H9 (cell line): ENCODE measurements at regions not wholly inside any gene's neighbourhood (a gene's known extent, or its start where the extent isn't known, plus 50 kb on each side); places are given as distances from the start of the nearest gene placed in this dataset.
A peak's percentile ranks its signal among the peaks of the same experiment; 100 is the strongest.

Source experiments
- DNase-seq: peaks from one replicate; pipeline ENCODE4 v3.0.0-alpha.2; 2017
- H2AFZ ChIP-seq: one replicate; pipeline ENCODE4 v1.6.1; 2013; ENCODE audit warnings: mild to moderate bottlenecking, low read length, control low read depth, moderate library complexity
- H2AK5ac ChIP-seq: 2 replicates; pipeline ENCODE4 v1.6.1; 2013; ENCODE audit warnings: low read length, control low read depth, mixed read lengths; ENCODE audit not compliant: insufficient read length
- H2BK120ac ChIP-seq: one replicate; pipeline ENCODE4 v1.6.1; 2013; ENCODE audit warnings: low read depth, mild to moderate bottlenecking, low read length, control low read depth, inconsistent platforms; ENCODE audit not compliant: poor library complexity, severe bottlenecking
- H2BK12ac ChIP-seq: 2 replicates; pipeline ENCODE4 v1.6.1; 2013; ENCODE audit warnings: low read length, control low read depth, mixed read lengths, low read depth; ENCODE audit not compliant: insufficient read length
- H2BK15ac ChIP-seq: 2 replicates; pipeline ENCODE4 v1.6.1; 2013; ENCODE audit warnings: low read depth, low read length, control low read depth
- H2BK20ac ChIP-seq: one replicate; pipeline ENCODE4 v1.6.1; 2013; ENCODE audit warnings: low read depth, mild to moderate bottlenecking, low read length, control low read depth, inconsistent platforms; ENCODE audit not compliant: poor library complexity, severe bottlenecking
- H2BK5ac ChIP-seq: 2 replicates; pipeline ENCODE4 v1.6.1; 2013; ENCODE audit warnings: low read length, control low read depth, mixed read lengths; ENCODE audit not compliant: insufficient read length
- H3K14ac ChIP-seq: 2 replicates; pipeline ENCODE4 v1.6.1; 2013; ENCODE audit warnings: low read length, control low read depth; ENCODE audit not compliant: insufficient read depth
- H3K18ac ChIP-seq: 2 replicates; pipeline ENCODE4 v1.6.1; 2013; ENCODE audit warnings: low read depth, mild to moderate bottlenecking, mixed read lengths, low read length, control low read depth; ENCODE audit not compliant: insufficient read length
- H3K23ac ChIP-seq: 2 replicates; pipeline ENCODE4 v1.6.1; 2013; ENCODE audit warnings: low read length, control low read depth, mixed read lengths, low read depth; ENCODE audit not compliant: insufficient read length
- H3K23me2 ChIP-seq: 2 replicates; pipeline ENCODE4 v1.6.1; 2013; ENCODE audit warnings: low read depth, mild to moderate bottlenecking, mixed read lengths, low read length, control low read depth; ENCODE audit not compliant: insufficient read length, poor library complexity, severe bottlenecking
- H3K27ac ChIP-seq: 2 replicates; pipeline ENCODE4 v1.5.1; 2013; ENCODE audit warnings: low read length, control low read depth, mixed read lengths, low read depth; ENCODE audit not compliant: insufficient read length
- H3K27me3 ChIP-seq: 2 replicates; pipeline ENCODE4 v1.6.1; 2013; ENCODE audit warnings: low read length, control low read depth, inconsistent platforms; ENCODE audit not compliant: insufficient read depth
- H3K4ac ChIP-seq: 2 replicates; pipeline ENCODE4 v1.6.1; 2013; ENCODE audit warnings: low read depth, mild to moderate bottlenecking, control low read depth, inconsistent platforms, low read length, moderate library complexity
- H3K4me1 ChIP-seq: 2 replicates; pipeline ENCODE4 v1.6.1; 2013; ENCODE audit warnings: low read length, control low read depth, inconsistent platforms; ENCODE audit not compliant: insufficient read depth
- H3K4me2 ChIP-seq: 2 replicates; pipeline ENCODE4 v1.6.1; 2013; ENCODE audit warnings: low read length, control low read depth, mixed read lengths; ENCODE audit not compliant: insufficient read length, insufficient read depth
- H3K56ac ChIP-seq: 2 replicates; pipeline ENCODE4 v1.6.1; 2013; ENCODE audit warnings: low read depth, mild to moderate bottlenecking, mixed read lengths, low read length, control low read depth; ENCODE audit not compliant: insufficient read length
- H3K79me1 ChIP-seq: 2 replicates; pipeline ENCODE4 v1.6.1; 2013; ENCODE audit warnings: low read depth, mild to moderate bottlenecking, moderate library complexity, low read length, control low read depth, inconsistent platforms; ENCODE audit not compliant: insufficient read depth, poor library complexity, severe bottlenecking
- H3K79me2 ChIP-seq: 2 replicates; pipeline ENCODE4 v1.6.1; 2013; ENCODE audit warnings: low read length, control low read depth, inconsistent platforms; ENCODE audit not compliant: insufficient read depth
- H3K9ac ChIP-seq: 2 replicates; pipeline ENCODE4 v1.6.1; 2013; ENCODE audit warnings: low read length, control low read depth, mixed read lengths; ENCODE audit not compliant: insufficient read length; ENCODE audit errors: extremely low read depth
- H3K9me3 ChIP-seq: one replicate; pipeline ENCODE4 v1.6.1; 2013; ENCODE audit warnings: low read depth, low read length, inconsistent platforms; ENCODE audit not compliant: control insufficient read depth
- H3T11ph ChIP-seq: one replicate; pipeline ENCODE4 v1.6.1; 2013; ENCODE audit warnings: mild to moderate bottlenecking, low read length, control low read depth, inconsistent platforms
- H4K20me1 ChIP-seq: one replicate; pipeline ENCODE4 v1.6.1; 2013; ENCODE audit not compliant: control insufficient read depth, insufficient read length, insufficient read depth
- H4K5ac ChIP-seq: 2 replicates; pipeline ENCODE4 v1.6.1; 2013; ENCODE audit warnings: low read depth, mild to moderate bottlenecking, mixed read lengths, low read length, control low read depth; ENCODE audit not compliant: insufficient read length
- H4K8ac ChIP-seq: replicated peaks from 2 replicates; pipeline ENCODE4 v1.6.1; 2013; ENCODE audit warnings: low read length, control low read depth, mixed read lengths, low read depth; ENCODE audit not compliant: insufficient read length
- H4K91ac ChIP-seq: 2 replicates; pipeline ENCODE4 v1.6.1; 2013; ENCODE audit warnings: low read depth, mild to moderate bottlenecking, moderate library complexity, mixed read lengths, low read length, control low read depth; ENCODE audit not compliant: insufficient read length
- H3K27ac Mint-ChIP-seq, 3 experiments: 2 replicates in 2 of 3; 3 replicates in 1 of 3; pipeline ENCODE4 v1.8.0; 2020 to 2021; ENCODE audit warnings: mixed read lengths in 3 of 3, mild to moderate bottlenecking in 1 of 3, moderate library complexity in 1 of 3
- H3K27me3 Mint-ChIP-seq: 2 replicates; pipeline ENCODE4 v1.8.0; 2021; ENCODE audit warnings: low read depth, mild to moderate bottlenecking, moderate library complexity, mixed read lengths
- H3K36me3 Mint-ChIP-seq, 3 experiments: 2 replicates in 2 of 3; 3 replicates in 1 of 3; pipeline ENCODE4 v1.8.0; 2020 to 2021; ENCODE audit warnings: low read depth in 3 of 3, mixed read lengths in 3 of 3; ENCODE audit not compliant: insufficient read depth in 1 of 3
- H3K4me1 Mint-ChIP-seq, 2 experiments: 2 replicates each; pipeline ENCODE4 v1.8.0; 2020; ENCODE audit warnings: mixed read lengths in 2 of 2
- H3K4me3 Mint-ChIP-seq, 2 experiments: 2 replicates in 1 of 2; 3 replicates in 1 of 2; pipeline ENCODE4 v1.8.0; 2020 to 2021; ENCODE audit warnings: mild to moderate bottlenecking in 2 of 2, mixed read lengths in 2 of 2, moderate library complexity in 1 of 2
- H3K9me3 Mint-ChIP-seq, 2 experiments: 2 replicates in 1 of 2; 3 replicates in 1 of 2; pipeline ENCODE4 v1.8.0; 2020; ENCODE audit warnings: mild to moderate bottlenecking in 2 of 2, mixed read lengths in 2 of 2, moderate library complexity in 1 of 2
- CTCF ChIP-seq: fragments of 200-600 bp; sonication (generic); conservative IDR thresholded peaks from 3 replicates; pipeline ENCODE4 v1.8.0; 2021; ENCODE audit warnings: antibody characterized with exemption, mild to moderate bottlenecking
- WGBS: extraction: QIAGEN DNeasy Blood & Tissue Kit; methylation state at CpG from one replicate; pipeline ENCODE4 v1.1.7; 2013; ENCODE audit warnings: missing lambda C conversion rate, low lambda C conversion rate, mixed read lengths; ENCODE audit not compliant: insufficient read length; ENCODE audit errors: extremely low coverage; 5-methylcytosine and 5-hydroxymethylcytosine counted together

- no peak overlapping the region for H3K27ac Mint-ChIP-seq
- Histone ChIP-seq H2BK120ac (no peak overlapping the region), H4K20me1 (no peaks in the 10 kb centered on the region), H3K27ac (no peak overlapping the region), H3T11ph (no peak overlapping the region), H4K8ac (no peak overlapping the region), H3K14ac (no peak overlapping the region), H3K4ac (no peak overlapping the region), H3K27me3 (no peaks in the 10 kb centered on the region), H4K5ac (no peak overlapping the region), H4K91ac (no peak overlapping the region), H2AFZ (no peak overlapping the region), H3K4me1 (no peaks in the 10 kb centered on the region), H3K79me1 (no peaks in the 10 kb centered on the region), H2AK5ac (no peak overlapping the region), H3K18ac (no peak overlapping the region), H3K9me3 (peaks cover 86% of the 10 kb centered on the region), H2BK15ac (no peak overlapping the region), H2BK5ac (no peak overlapping the region), H3K23me2 (no peaks in the 10 kb centered on the region), H3K79me2 (no peaks in the 10 kb centered on the region), H2BK12ac (no peak overlapping the region), H3K23ac (no peak overlapping the region), H3K56ac (no peak overlapping the region), H3K9ac (no peak overlapping the region), H3K4me2 (no peak overlapping the region), H2BK20ac (no peak overlapping the region)
- WGBS: no CpG with 5 or more reads among the region's 17 CpGs
- no peak for DNase-seq
- no peaks in the 10 kb centered on the region for H3K4me1 Mint-ChIP-seq
- TF ChIP-seq CTCF: peak; percentile 35; the same call in 2 of the 3 replicates
- no peak overlapping the region for H3K4me3 Mint-ChIP-seq
- peaks cover 0 to 22% (median 11%) of the 10 kb centered on the region in 3 experiments; a peak in 6 of 7 replicates for H3K36me3 Mint-ChIP-seq
- H3K27me3 Mint-ChIP-seq: peaks cover 2% of the 10 kb centered on the region
- H3K9me3 Mint-ChIP-seq: peaks cover 84 to 91% of the 10 kb centered on the region in 2 experiments
Measured at GRCh38 chr7:57305192-57305748, 144.7 kb upstream of the ZNF716 start.
